HS-5 (cell line): ENCODE measurements at regions not wholly inside any gene's neighbourhood (a gene's known extent, or its start where the extent isn't known, plus 50 kb on each side); places are given as distances from the start of the nearest gene placed in this dataset.
"Not testable (repeated sequence)": the region's sequence is repeated elsewhere in the genome, so short reads cannot be mapped to it uniquely, and the experiment has no call there.

Experiments
- DNase-seq: peaks from one replicate; pipeline ENCODE4 v3.0.0-alpha.2; 2012; ENCODE audit warnings: low read depth

DNA sequence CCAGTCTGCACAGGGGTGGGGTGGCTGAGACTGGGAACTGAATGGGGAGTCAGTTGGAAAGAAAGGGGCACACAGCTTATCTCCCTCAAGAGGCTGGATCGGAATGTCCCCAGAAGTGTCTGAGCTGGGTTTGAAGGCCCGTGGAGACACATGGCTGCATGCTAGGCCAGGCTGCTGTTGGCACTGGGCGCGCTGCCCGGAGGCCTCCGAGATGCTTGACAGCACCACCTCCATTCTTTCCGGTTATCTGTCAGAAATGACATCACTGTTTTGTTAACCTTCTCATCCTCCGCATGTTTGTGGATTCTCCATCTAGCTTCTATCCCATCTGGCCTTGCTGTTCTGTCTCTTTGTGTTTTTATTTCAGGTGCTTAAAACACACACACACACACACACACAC is 85.5 kb downstream of the APIP start:
- no peak for DNase-seq

DNA sequence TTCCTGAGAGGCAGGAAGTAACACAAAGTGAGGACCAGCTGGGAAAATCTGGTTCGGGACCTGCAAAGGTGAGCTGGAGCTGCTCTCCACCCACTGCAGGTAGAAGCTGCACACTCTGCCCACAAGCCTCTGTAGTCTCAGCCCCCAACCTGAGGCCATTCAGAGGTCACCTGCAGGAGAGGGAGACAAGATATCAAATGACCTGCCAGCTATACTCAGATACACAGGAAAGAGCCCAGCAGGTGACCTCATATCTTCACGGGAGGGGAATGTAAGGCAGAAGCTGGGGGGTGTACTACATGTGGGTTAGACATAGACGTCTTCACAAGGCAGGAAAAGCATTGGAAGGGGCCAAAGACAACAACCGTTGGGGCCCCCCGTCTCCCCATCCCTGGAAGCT is 86.1 kb downstream of the APIP start:
- DNase-seq, result no peak

DNA sequence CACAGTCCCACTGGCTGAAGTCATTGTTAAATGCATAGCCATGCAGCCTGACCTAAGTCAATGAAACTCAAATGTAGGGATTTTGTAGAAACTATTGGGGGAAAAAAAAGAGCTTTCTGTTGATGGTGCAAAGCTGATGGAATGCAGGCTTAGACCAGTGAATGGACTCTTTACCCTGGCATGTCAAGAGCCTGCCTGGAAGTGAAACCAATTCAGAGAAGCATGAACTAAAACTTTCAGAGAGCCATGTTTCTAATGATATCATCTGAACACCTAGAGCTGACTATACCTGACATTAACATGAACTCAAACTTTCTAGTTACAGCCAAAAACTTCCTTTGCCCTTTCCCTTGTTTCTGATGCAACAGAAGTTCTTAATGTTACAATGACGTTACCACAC is 89.0 kb downstream of the APIP start:
- DNase-seq, result no peak

DNA sequence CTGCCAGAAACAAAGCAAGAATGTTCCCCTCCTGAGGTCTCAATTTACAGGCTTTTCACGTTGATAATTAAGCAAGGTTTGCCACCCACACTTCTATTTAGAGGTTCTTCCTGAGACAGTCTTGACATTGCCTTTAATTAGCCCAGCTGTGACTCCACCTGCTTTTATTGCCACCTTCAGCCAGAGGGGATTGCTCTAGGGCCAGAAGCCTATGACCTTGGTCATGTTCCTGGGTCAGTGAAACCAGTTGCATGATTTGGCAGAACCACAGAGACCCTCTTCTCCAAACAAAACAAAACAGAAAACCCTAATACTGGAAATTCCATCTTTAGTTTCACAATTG is 89.8 kb downstream of the APIP start:
- DNase-seq, result no peak

DNA sequence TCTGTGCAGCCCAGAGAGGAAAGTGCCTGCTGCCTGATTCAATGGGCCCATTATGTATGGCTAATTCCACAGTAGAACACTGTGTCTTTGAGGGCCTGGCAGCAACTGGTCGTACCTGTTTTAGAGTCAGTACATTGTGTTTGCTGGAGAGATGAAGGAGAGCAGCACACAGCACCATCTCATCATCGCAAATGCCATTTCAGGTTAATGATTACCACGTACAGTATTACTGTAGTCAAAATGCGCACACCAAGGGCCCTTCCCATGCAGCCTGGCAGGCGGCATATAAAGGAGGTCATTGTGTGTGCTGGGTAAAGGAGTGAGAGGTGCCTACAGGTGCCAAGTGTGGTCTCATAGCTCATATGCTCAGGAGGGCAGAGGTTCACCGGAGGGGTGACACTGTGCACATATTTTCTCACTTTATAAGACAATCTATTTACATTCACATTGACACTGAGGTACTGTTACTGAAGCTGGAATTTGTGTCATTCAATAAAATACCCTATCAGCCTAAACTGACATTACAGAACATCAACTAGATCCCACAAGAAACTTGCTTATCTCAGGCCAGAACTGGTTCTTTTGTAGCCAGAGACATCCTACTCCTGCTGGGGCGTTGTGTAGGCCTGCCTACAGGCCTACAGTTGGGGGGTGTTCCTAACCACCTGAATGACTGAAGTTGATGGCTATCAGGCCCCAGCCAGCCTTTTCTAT is 90.4 kb downstream of the APIP start:
- no peak for DNase-seq

DNA sequence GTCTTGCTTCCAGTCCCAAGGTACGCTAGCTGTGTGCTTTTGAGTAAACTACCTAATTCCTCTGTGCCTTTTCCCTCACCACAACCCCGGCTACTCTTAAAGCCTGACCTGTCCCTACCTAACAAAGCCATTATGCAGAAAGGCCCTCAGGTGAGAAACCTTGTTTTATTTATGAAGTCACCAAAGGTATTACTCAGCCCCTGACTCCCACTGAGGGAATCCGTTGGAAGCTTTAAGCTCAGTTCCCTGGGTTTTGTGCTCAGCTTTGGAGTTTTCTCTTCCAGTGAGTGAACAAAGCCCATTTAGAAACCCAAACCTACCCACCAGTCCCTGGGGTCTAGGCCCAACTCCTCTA is 90.9 kb downstream of the APIP start:
- DNase-seq, result no peak

DNA sequence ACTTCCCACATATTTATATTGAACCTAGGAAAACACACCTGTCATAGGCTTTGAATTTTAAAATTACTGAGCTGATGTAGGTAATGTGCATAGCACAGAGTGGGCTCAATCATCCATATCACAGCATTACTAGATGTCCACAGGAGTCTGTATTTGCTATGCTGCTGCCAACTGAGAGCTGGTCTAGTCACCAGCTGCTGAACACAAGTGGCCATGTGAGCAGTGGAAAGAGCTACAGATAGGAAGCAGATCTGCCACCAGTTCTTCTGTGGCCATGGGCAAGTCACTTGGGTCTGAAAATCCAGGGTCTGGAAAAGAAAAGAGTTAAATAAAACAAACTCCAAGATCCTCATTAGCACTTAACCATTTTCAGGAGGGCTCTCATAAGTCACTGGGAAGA is 91.8 kb downstream of the APIP start:
- DNase-seq, result no peak

DNA sequence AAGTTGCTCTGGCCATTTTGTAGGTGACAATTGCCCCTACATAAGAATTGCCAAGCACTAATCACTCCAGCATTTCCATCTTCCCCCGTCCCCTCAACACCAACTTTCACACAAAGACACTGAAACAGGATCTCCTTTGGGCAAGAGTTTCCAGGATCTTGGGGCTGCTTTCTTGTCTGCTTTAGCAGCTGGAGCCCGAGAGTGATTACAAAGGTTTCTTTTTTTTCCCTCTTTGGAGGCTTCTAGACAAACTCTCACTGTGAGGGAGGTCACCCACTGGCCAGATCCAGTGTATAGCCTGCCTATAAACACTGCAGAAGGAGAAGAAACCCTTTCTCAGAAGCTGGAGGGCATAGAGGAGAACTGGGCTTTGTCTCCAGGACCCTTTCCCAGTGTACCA is 92.5 kb downstream of the APIP start:
- DNase-seq, result no peak

DNA sequence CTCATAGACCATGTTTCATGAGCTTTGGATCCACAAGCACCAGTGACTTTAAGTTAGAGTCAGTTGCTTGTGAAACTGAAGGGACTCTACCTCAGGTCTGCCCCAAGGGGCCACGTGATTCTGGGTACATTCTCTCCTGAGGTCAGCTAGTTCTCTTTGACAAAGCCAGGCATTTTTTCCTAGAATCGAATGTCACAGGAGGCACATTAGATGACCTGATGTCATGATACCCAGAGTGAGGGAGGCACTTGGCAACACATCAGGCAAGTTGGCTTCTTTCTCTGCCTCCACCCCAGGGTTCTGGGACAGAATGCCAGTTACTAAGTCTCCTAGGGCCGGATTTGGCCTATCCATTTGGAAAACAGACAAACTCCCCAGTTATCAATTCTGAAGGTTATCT is 93.0 kb downstream of the APIP start:
- no peak for DNase-seq

DNA sequence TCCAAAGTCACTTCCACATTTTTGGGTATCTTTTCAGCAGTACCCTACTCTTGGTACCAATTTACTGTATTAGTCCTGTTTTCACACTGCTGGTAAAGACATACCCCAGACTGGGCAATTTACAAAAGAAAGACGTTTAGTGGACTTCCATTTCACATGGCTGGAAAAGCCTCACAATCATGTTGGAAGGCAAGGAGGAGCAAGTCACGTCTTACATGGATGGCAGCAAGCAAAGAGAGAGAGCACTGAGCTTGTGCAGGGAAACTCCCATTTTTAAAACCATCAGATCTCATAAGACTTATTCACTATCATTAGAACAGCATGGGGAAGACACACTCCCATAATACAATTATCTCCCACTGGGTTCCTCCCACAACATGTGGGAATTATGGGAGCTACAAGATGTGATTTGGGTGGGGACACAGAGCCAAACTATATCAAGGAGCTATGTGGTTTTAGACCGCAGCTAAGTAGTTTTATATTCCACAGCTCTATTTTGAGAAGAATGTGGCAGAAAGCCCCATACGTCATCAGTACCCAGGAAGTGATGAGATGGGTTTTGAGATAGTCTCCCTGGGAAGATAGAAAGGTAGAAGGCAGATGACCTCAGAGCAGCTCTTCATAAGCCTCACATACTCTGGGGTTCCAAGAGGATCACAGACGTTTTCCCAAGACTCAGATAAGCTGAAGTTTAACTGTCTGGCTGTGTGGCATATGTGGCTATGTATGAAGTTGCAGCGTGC is 96.3 kb downstream of the APIP start:
- DNase-seq, result no peak

DNA sequence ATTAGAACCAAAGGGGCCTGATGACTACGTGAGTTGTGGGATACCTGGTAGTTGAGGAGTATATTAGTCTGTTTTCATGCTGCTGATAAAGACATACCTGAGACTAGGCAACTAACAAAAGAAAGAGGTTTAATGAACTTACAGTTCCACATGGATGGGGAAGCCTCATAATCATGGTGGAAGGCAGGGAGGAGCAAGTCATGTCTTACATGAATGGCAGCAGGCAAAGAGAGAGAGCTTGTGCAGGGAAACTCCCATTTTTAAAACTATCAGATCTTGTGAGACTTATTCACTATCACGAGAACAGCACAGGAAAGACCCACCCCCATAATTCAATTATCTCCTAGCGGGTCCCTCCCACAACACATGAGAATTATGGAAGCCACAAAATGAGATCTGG is 98.4 kb downstream of the APIP start:
- not testable (repeated sequence) for DNase-seq

DNA sequence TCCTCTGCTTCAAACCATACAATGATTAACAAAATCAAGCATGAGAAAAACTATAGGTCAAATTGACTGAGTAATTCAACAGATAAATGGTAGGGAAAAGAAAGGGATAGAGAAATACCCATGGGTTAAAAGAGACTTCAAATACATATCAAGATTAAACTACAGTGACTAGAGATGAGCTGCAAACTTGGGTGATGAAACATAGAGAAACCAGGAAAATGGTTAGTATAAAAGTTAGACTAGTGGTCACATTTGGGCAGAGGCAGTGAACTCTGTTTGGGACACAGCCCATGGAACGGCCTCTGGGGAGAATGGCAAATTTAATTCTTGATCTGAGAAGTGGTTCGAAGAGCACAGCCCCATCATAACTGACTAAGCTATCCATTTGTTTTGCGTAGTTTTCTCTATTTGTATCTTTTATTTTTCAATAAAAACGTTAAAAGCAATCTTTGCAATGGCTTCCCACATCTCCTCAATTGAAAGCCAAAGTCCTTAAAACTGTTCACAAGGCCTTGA is 99.4 kb downstream of the APIP start:
- no peak for DNase-seq

DNA sequence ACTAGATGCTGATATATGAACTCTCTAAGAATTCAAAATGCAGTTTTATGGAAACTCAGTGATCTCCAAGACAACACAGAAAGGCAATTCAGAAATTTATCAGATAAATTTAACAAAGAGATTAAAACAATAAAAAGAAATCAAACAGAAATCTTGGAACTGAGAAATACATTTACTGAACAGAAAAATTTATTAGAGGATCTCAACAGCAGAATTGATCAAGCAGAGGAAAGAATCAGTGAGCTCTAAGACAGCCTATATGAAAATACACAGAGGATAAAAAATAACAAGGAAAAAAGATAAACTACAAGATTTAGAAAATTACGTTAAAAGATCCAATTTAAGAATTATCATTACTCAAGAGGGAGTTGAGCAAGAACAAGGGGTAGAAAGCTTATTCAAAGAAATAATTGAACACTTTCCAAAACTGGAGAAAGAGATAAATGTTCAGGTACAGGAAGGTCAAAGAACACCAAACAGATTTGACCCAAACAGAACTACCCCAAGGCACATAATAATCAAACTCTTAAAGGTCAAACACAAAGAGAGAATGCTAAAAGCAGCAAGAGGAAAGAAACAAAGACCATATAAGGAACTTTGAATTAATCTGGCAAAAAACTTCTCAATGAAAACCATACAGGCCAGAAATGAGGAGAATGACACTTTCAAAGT is 103.1 kb downstream of the APIP start:
- no peak for DNase-seq

DNA sequence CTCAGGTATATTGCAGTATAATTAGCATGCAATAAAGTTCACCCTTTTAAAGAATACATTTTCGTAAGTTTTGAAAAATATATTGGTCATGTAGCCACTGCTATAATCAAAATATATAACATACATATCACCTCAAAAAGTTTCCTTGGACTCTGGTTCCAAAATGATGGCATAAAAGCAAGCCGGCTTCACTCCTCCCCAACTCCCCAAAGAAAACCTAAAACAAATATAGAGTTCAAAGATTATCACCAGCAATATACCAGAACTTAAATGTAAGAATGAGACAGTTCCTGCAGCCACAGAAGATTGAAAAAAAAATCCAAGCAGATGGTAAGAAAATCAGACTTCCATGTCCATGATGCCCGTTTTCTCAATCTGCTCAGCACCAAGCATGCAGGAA is 104.3 kb downstream of the APIP start:
- DNase-seq, result no peak

DNA sequence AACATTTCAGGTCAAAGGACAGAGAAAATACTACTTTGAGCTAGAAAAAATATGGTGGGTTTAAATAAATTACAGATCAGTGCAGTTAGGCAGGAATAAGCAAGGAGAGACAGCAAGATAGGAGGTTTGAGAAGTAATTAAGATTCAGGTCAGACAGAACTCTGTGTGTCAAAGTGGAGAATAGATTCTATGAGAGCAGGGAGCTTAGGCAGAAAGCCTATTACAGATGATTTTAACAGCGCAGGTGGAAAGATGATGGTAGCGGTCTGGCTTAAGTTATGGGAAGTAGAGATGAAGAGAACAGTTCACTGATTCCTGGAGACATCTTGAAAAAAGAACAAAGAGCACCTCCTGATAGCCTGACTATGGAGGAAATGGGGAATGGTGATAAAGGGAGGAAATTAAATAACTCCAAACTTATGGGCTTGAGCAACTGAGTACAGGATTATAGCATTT is 106.0 kb downstream of the APIP start:
- DNase-seq, result no peak

DNA sequence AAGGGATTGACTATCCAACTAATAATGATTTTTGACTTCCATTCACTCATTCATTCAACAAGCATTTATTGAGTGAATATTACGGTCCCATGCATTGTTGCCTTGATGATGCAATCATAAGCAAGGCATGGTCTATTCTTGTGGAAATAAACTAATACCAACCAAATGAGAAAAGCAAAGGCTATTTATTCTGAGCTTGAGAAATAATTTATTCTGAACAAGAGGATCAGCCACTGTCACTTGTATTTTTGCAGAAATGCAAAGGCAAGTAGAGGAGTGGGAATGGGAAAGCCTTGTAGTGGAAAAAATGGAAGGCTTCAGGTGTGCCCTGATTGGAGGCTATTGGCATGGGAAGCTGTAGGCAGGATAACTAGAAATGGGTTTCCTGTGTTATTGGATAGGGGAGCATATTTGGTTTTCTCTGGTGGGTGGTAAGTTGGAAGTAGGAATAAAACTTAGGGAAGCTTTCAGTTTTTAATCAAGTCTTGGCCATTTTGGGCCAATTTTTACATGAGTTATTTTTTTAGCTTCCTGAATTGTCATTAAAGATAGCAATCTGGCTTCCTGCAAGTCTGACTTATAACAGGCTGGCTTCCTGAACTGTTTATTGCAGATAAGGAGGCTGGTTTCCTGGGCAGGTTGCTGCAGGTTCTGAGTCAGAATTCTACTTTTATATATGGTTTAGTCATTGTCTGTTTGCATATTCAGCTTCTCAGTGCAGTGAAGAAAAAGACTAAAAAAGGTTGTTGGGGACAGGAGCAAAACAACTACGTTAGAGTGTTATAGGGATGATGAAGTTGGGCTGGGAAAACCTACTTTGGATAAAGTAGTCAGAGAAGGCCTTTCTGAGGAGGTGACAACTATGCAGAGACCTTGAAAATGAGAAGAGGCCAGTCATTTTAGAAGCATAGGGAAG is 106.7 kb downstream of the APIP start:
- DNase-seq, result no peak

DNA sequence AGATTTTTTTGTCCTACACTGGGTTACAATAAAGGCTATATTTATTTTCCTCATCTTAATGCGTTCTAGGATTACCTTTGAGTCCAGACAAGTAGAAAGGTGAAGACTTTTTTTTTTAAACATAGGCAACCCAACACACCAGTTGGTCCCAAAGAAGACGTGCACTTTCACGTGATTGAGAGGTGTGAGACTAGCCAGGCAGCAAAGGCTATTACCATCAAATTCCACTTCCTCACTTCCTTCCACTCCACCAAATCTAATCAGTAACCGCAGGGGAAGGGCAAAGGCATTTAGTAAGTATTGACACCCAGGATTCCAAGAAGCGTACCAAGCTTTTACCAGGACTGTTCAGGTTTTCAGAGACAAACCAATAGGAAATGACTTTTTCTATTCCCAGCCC is 109.3 kb downstream of the APIP start:
- DNase-seq, result no peak

DNA sequence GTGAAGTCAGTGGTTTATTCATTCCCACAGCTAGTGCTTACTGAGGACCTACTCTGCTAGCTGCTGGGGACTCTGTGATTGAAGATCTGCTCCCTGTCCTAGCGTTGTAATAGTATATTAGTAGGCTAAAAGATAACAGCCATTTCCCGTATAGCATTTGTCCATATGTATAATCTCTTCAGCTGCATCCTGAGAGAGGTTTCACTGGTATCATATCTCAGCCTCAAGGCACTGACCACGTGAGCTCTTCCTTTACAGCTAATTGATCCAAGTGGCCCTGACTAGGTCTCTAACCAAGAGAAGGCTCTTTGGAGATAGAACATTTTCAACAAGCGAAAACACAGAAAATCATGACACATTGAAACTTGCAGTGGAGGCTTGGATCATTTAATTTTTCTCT is 110.2 kb downstream of the APIP start:
- no peak for DNase-seq

DNA sequence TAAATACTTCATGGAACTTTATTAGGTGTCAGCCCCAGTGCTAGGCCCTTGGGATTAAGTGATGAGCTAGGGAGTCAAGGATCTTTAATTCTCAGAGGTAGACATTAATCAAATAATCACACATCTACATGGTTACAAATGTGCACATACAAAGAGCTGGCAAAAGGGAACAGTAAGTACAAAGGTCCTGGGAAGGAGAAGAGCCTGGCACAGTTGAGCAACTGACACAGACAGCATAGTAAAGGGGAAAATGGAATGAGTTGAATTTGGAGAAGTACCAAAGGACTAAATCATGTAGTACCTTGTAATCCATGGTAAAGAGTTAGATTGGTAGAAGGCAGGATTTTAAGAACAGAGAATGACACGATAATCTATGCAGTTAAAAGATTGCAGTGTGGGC is 116.3 kb downstream of the APIP start:
- DNase-seq, result no peak

DNA sequence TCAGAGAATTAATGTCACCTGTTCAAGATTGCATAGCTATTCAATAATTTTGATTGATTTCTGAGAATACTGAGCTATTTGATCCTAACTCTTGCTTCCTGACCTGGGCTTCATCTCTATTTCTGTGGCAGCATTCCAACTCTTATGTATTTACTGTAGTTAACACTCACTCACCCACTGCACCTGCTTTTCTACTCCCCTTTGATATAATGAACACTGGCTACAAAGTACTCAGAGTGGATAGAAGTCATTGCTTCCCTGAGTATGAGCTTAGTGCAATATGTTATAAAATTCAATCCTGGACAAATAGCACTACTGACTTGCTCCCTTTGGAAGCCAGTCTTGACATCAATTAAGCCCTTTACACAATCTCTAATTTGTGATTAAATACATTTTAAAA is 117.2 kb downstream of the APIP start:
- no peak for DNase-seq

DNA sequence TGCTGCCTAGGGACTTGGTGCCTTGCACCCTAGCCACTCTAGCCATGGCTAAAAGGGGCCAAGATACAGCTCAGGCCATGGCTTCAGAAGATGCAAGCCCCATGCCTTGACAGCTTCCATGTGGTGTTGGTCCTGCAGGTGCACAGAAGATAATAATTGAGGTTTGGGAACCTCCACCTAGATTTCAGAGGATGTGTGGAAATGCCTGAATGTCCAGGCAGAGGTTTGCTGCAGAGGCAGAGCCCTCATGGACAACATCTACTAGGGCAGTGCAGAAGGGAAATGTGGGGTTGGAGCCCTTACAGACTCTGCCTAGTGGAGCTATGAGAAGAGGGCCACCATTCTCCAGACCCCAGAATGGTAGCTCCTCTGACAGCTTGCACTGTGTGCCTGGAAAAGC is 118.7 kb downstream of the APIP start:
- DNase-seq, result not testable (repeated sequence)

DNA sequence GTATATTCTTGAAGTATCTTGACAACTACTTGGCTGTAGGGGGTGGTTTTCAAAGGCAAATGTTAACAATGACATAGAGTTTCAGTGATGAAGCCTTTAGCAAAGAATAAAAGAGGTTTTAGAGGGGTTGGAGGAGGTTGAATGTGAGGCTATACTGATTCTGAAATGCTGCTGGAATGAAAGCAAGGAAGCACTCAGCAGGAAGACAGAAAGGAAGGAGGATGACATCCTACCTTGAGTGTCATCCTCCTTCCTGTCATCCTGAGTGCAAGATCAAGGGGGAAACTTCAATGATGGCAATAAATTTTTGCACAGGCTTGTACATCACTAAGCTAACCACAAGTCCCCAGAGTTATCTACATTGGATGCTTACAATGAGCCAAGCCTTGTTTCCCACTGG is 120.5 kb downstream of the APIP start:
- DNase-seq, result no peak
